ENCODE measurements at regions not wholly inside any gene's neighbourhood (a gene's known extent, or its start where the extent isn't known, plus 50 kb on each side); places are given as distances from the start of the nearest gene placed in this dataset.

- H2AFZ ChIP-seq (ENCODE audit: low read length), result no peak overlapping the region
- H2BK20ac ChIP-seq (ENCODE audit: low read length), result no peak overlapping the region
- no peak overlapping the region for H3K4ac ChIP-seq (replicated peaks; ENCODE audit: insufficient read length, low read depth, low read length)
- H3K4me3 ChIP-seq (ENCODE audit: extremely low read depth in 1 of 4, insufficient read depth in 2 of 4, low read depth in 3 of 4, low read length in 4 of 4), result no peak overlapping the region
- no peak overlapping the region for H4K5ac ChIP-seq (ENCODE audit: insufficient read length, low read depth, low read length)
- DNase-seq (ENCODE audit: low read depth in 1 of 2, low spot score in 2 of 2), result no peak
- no peak overlapping the region for H3K4me2 ChIP-seq (ENCODE audit: insufficient read depth in 1 of 2, low read depth in 2 of 2, low read length in 2 of 2)
- H3K56ac ChIP-seq (replicated peaks; ENCODE audit: insufficient read length, low read depth, low read length), result no peak overlapping the region
- no peak overlapping the region for H4K8ac ChIP-seq (ENCODE audit: extremely low read depth, insufficient read depth, low read length)
- no peak overlapping the region for H3K23ac ChIP-seq (ENCODE audit: insufficient read length)
- no peaks in the 10 kb centered on the region for H4K20me1 ChIP-seq (replicated peaks in 1 of 2; ENCODE audit: control insufficient read depth in 1 of 2, insufficient read depth in 2 of 2, low read length in 2 of 2)
- H3K79me2 ChIP-seq (ENCODE audit: control insufficient read depth in 1 of 2, insufficient read depth in 2 of 2, low read length in 2 of 2), result no peaks in the 10 kb centered on the region
- H3K4me1 ChIP-seq (replicated peaks in 1 of 4; ENCODE audit: control insufficient read depth in 3 of 4, insufficient read depth in 4 of 4, low read length in 3 of 4), result peaks cover 0 to 4% (median 3%) of the 10 kb centered on the region in 4 experiments; a peak in 3 of 7 replicates
- ChIA-PET CTCF (ENCODE audit: partially characterized antibody) (no interaction called here), POLR2A (ENCODE audit: partially characterized antibody) (no interaction called here)
- H2BK5ac ChIP-seq (ENCODE audit: low read depth, low read length), result no peak overlapping the region
- WGBS, 2 experiments (ENCODE audit: extremely low coverage in 1 of 2, insufficient coverage in 1 of 2, insufficient read length in 1 of 2, insufficient replicate concordance in 2 of 2, low coverage in 1 of 2, low lambda C conversion rate in 2 of 2, missing lambda C conversion rate in 1 of 2), result 95% methylated on average over 3 of the region's 3 CpGs; no CpG with 5 or more reads in 1 of the 2 experiments
- no peak for FAIRE-seq
- no peak overlapping the region for H3K9ac ChIP-seq (replicated peaks in 1 of 4; ENCODE audit: extremely low read depth in 1 of 4, low read depth in 3 of 4, low read length in 3 of 4)
- H3K36me3 ChIP-seq (ENCODE audit: control insufficient read depth in 2 of 4, insufficient read depth in 4 of 4, low read length in 3 of 4), result no peaks in the 10 kb centered on the region
- H3K27me3 ChIP-seq (replicated peaks in 1 of 4; ENCODE audit: control insufficient read depth in 3 of 4, extremely low read depth in 1 of 4, insufficient read depth in 3 of 4, low read length in 3 of 4), result no peaks in the 10 kb centered on the region
- no peaks in the 10 kb centered on the region for H3K9me3 ChIP-seq (ENCODE audit: insufficient read depth in 2 of 2, low read depth in 1 of 2, low read length in 1 of 2)
- no peaks in the 10 kb centered on the region for H3K79me1 ChIP-seq (ENCODE audit: low read depth, low read length)
- H3K27ac ChIP-seq (ENCODE audit: low read depth, low read length), result no peak overlapping the region
- no peak overlapping the region for H2BK12ac ChIP-seq (ENCODE audit: low read depth, low read length)
- H2BK120ac ChIP-seq (replicated peaks; ENCODE audit: low read depth, low read length), result no peak overlapping the region
- H2BK15ac ChIP-seq (ENCODE audit: low read length), result no peak overlapping the region
- no peak for TF ChIP-seq SIRT6 (IDR thresholded peaks at IDR 0.05; ENCODE audit: low read length)
- H4K91ac ChIP-seq (replicated peaks; ENCODE audit: insufficient read length, low read length), result no peak overlapping the region
- no peak overlapping the region for H3K14ac ChIP-seq (ENCODE audit: insufficient read length)
- no peak overlapping the region for H3K18ac ChIP-seq (ENCODE audit: extremely low read depth, low read length)
- no peak overlapping the region for H2AK5ac ChIP-seq (ENCODE audit: low read depth, low read length)
- H3K23me2 ChIP-seq (ENCODE audit: low read depth, low read length), result no peaks in the 10 kb centered on the region
These were observed 758.1 kb downstream of the RAPGEF2 start for GRCh38 chr4:159860945-159861344.

Data from H1 (cell line).